NB4 (cell line): ENCODE measurements at regions not wholly inside any gene's neighbourhood (a gene's known extent, or its start where the extent isn't known, plus 50 kb on each side); places are given as distances from the start of the nearest gene placed in this dataset.

Experiments
- CTCF ChIP-seq: IDR thresholded peaks from one replicate; pipeline ENCODE4 v1.5.1; 2012; ENCODE audit warnings: low read depth, low read length
- MYC ChIP-seq: IDR thresholded peaks from 2 replicates; pipeline ENCODE4 v1.6.1; 2011; ENCODE audit warnings: low read depth, low read length
- POLR2A ChIP-seq: IDR thresholded peaks from 2 replicates; pipeline ENCODE4 v1.6.1; 2011; ENCODE audit warnings: mild to moderate bottlenecking; ENCODE audit not compliant: insufficient read length; ENCODE audit errors: extremely low read depth

- no peak for TF ChIP-seq CTCF
- TF ChIP-seq POLR2A = no peak
- TF ChIP-seq MYC = no peak
Measured at GRCh38 chr2:120641366-120641771, 94.3 kb upstream of the GLI2 start.
